Endodermal cell (in vitro differentiated cells): ENCODE measurements at regions not wholly inside any gene's neighbourhood (a gene's known extent, or its start where the extent isn't known, plus 50 kb on each side); places are given as distances from the start of the nearest gene placed in this dataset.

ENCODE experiments used
- DNase-seq: peaks from one replicate; pipeline ENCODE4 v3.0.0-alpha.2; 2017
- H3K27ac ChIP-seq: 2 replicates; pipeline ENCODE4 v1.5.1; 2013; ENCODE audit warnings: mild to moderate bottlenecking, low read depth, low read length, moderate library complexity
- H3K27me3 ChIP-seq: 2 replicates; pipeline ENCODE4 v1.6.1; 2013; ENCODE audit warnings: mild to moderate bottlenecking, low read length, moderate library complexity; ENCODE audit not compliant: insufficient read depth, control insufficient read depth, poor library complexity, severe bottlenecking
- H3K36me3 ChIP-seq: 2 replicates; pipeline ENCODE4 v1.7.0; 2013; ENCODE audit warnings: mild to moderate bottlenecking, low read length, moderate library complexity; ENCODE audit not compliant: control insufficient read depth, insufficient read depth
- H3K4me1 ChIP-seq: one replicate; pipeline ENCODE4 v1.7.0; 2013; ENCODE audit warnings: low read length; ENCODE audit not compliant: control insufficient read depth, insufficient read depth
- H3K4me3 ChIP-seq: 2 replicates; pipeline ENCODE4 v1.5.1; 2013; ENCODE audit warnings: mild to moderate bottlenecking, low read length, moderate library complexity
- H3K9ac ChIP-seq: 2 replicates; pipeline ENCODE4 v1.6.1; 2013; ENCODE audit warnings: mild to moderate bottlenecking, low read length, moderate library complexity; ENCODE audit not compliant: poor library complexity, severe bottlenecking; ENCODE audit errors: extremely low read depth
- H3K9me3 ChIP-seq: 2 replicates; pipeline ENCODE4 v1.6.1; 2013; ENCODE audit warnings: mild to moderate bottlenecking, low read length, moderate library complexity; ENCODE audit not compliant: control insufficient read depth
- H3K27ac Mint-ChIP-seq: 2 replicates; pipeline ENCODE4 v1.8.0; 2020; ENCODE audit warnings: mixed read lengths
- H3K27me3 Mint-ChIP-seq: 2 replicates; pipeline ENCODE4 v1.8.0; 2021; ENCODE audit warnings: mild to moderate bottlenecking, mixed read lengths; ENCODE audit not compliant: insufficient read depth
- H3K36me3 Mint-ChIP-seq: 2 replicates; pipeline ENCODE4 v1.8.0; 2020; ENCODE audit warnings: low read depth, mixed read lengths
- H3K4me1 Mint-ChIP-seq: 2 replicates; pipeline ENCODE4 v1.8.0; 2020; ENCODE audit warnings: mixed read lengths
- H3K4me3 Mint-ChIP-seq: 2 replicates; pipeline ENCODE4 v1.8.0; 2020; ENCODE audit warnings: mild to moderate bottlenecking, moderate library complexity, mixed read lengths
- H3K9me3 Mint-ChIP-seq: 2 replicates; pipeline ENCODE4 v1.8.0; 2020; ENCODE audit warnings: mild to moderate bottlenecking, mixed read lengths
- WGBS, 2 experiments: methylation state at CpG; one replicate each; pipeline versions ENCODE4 v1.1.5 to v1.1.7; 2013; ENCODE audit warnings: missing lambda C conversion rate in 2 of 2, mixed read lengths in 1 of 2; ENCODE audit not compliant: insufficient coverage in 1 of 2, insufficient read length in 1 of 2; 5-methylcytosine and 5-hydroxymethylcytosine counted together
- TF ChIP-seq, protein P1 (sequence below): fragments of 200-600 bp; sonication (generic); conservative IDR thresholded peaks from 2 replicates; pipeline ENCODE4 v1.5.0; 2021; ENCODE audit warnings: antibody characterized with exemption, mild to moderate bottlenecking

DNA sequence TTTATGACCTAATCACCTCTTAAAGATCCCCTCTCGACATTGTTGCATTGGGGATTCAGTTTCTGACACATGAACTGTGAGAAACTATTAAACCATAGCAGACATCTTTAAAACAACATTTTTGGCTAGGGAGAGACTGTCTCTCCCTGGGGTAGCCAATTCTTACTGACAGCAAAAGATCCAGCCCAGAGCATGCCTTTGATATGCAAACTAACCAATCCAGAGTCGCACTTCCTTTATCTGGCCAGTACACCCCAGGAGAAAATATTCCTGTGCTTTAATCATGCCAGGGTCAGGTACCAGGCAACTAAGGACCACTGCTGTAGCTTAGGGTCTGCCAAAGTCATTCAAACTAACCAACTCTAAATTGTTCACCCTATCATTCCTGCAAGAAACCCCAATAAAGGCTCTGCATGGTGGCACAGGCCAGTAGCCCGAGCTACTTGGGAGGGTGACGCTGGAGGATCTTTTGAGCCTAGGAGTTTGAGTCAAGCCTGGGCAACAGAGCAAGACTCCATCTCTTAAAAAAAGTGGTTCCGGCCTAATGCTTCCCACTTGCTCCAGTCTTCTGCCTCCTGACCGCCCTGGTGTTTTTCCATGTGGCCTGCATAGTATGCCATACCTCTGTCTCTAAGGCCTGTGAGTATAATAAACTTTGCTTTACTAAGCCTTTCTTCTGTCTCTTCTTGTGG, 62.3 kb upstream of the DAPK1 start:
- H3K27ac ChIP-seq = no peak overlapping the region
- no peaks in the 10 kb centered on the region for H3K36me3 ChIP-seq
- 63 to 65% methylated on average over 6 of the region's 6 CpGs for WGBS, 2 experiments
- Mint-ChIP-seq H3K4me3 (no peak overlapping the region), H3K36me3 (no peaks in the 10 kb centered on the region), H3K4me1 (peaks cover 8% of the 10 kb centered on the region), H3K27ac (no peak overlapping the region), H3K27me3 (no peaks in the 10 kb centered on the region), H3K9me3 (no peaks in the 10 kb centered on the region)
- H3K9me3 ChIP-seq = no peaks in the 10 kb centered on the region
- H3K9ac ChIP-seq = no peak overlapping the region
- DNase-seq = no peak
- H3K4me1 ChIP-seq = peaks cover 6% of the 10 kb centered on the region
- no peaks in the 10 kb centered on the region for H3K27me3 ChIP-seq
- TF ChIP-seq, protein P1, sequence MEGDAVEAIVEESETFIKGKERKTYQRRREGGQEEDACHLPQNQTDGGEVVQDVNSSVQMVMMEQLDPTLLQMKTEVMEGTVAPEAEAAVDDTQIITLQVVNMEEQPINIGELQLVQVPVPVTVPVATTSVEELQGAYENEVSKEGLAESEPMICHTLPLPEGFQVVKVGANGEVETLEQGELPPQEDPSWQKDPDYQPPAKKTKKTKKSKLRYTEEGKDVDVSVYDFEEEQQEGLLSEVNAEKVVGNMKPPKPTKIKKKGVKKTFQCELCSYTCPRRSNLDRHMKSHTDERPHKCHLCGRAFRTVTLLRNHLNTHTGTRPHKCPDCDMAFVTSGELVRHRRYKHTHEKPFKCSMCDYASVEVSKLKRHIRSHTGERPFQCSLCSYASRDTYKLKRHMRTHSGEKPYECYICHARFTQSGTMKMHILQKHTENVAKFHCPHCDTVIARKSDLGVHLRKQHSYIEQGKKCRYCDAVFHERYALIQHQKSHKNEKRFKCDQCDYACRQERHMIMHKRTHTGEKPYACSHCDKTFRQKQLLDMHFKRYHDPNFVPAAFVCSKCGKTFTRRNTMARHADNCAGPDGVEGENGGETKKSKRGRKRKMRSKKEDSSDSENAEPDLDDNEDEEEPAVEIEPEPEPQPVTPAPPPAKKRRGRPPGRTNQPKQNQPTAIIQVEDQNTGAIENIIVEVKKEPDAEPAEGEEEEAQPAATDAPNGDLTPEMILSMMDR = no peak
- H3K4me3 ChIP-seq = no peak overlapping the region

DNA sequence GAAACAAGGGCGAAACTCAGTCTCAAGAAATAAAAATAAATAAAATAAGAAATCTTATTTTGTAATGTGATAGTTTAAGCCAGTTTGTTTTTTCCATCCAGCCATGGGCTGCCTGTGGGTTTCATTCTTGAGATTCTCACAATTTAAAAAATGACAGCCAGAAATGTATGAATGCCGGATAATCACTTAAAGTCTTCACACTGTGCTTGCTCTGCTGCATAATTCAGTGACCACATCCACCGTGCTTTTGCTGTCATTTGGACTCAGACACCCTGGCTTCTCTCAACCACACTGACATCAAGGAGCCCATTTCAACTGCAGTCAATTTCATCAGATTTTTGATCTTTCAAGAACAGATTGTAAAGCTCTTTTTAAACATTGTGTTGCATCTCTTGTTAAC, 61.0 kb upstream of the DAPK1 start:
- H3K27ac ChIP-seq = no peak overlapping the region
- Mint-ChIP-seq H3K27me3 (peaks cover 3% of the 10 kb centered on the region), H3K4me1 (peaks cover 8% of the 10 kb centered on the region), H3K4me3 (no peak overlapping the region), H3K9me3 (no peaks in the 10 kb centered on the region), H3K36me3 (no peaks in the 10 kb centered on the region), H3K27ac (no peak overlapping the region)
- H3K4me3 ChIP-seq = no peak overlapping the region
- TF ChIP-seq, protein P1 = no peak
- no peaks in the 10 kb centered on the region for H3K27me3 ChIP-seq
- WGBS, 2 experiments = 82 to 93% methylated on average over 2 of the region's 3 CpGs
- H3K9ac ChIP-seq = no peak overlapping the region
- DNase-seq = no peak
- H3K4me1 ChIP-seq = peaks cover 6% of the 10 kb centered on the region
- no peaks in the 10 kb centered on the region for H3K36me3 ChIP-seq
- no peaks in the 10 kb centered on the region for H3K9me3 ChIP-seq

DNA sequence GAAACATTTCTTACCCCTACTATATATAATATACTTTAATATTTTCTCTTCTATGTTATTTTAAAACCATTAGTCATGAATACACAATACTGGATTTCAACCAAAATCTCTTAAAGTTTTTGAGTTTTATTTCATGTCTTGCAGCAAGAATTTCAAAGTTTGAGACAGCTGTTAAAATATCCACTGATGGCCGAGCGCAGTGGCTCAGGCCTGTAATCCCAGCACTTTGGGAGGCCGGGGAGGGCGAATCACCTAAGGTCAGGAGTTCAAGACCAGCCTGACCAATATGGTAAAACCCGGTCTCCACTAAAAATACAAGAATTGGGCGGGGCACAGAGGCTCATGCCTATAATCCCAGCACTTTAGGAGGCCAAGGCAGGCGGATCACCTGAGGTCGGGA, 59.7 kb upstream of the DAPK1 start:
- Mint-ChIP-seq H3K27me3 (peaks cover 3% of the 10 kb centered on the region), H3K4me3 (no peak overlapping the region), H3K9me3 (no peaks in the 10 kb centered on the region), H3K4me1 (peaks cover 8% of the 10 kb centered on the region), H3K27ac (no peak overlapping the region), H3K36me3 (no peaks in the 10 kb centered on the region)
- Histone ChIP-seq H3K9ac (no peak overlapping the region), H3K4me1 (peaks cover 6% of the 10 kb centered on the region), H3K27ac (no peak overlapping the region), H3K4me3 (no peak overlapping the region), H3K9me3 (no peaks in the 10 kb centered on the region), H3K27me3 (no peaks in the 10 kb centered on the region), H3K36me3 (no peaks in the 10 kb centered on the region)
- TF ChIP-seq, protein P1 = no peak
- WGBS, 2 experiments = 96 to 100% methylated on average over 6 to 8 of the region's 8 CpGs
- no peak for DNase-seq
